GM12878 (cell line): ENCODE measurements at regions not wholly inside any gene's neighbourhood (a gene's known extent, or its start where the extent isn't known, plus 50 kb on each side); places are given as distances from the start of the nearest gene placed in this dataset.

ENCODE experiments used
- ATAC-seq: fragments of 200-7000 bp; cut with Tn5 transposase; 3 replicates; pipeline ENCODE4 v1.9.1; 2020; ENCODE audit warnings: mild to moderate bottlenecking, moderate library complexity
- BruUV-seq: library from RNA; stranded (reverse); fragments of 400-500 nt; replicated peaks from 2 replicates; lab custom pipeline; 2021; lab: Mats Ljungman, UMichigan
- CTCF ChIA-PET: fragments of 300-600 bp; sonication (Branson Sonifier 250); formaldehyde crosslinking; extraction: SDS; loops from one replicate; lab custom pipeline; 2021; ENCODE audit warnings: inconsistent platforms; lab: Yijun Ruan, JAX
- POLR2A ChIA-PET: fragments of 350-600 bp; formaldehyde crosslinking; extraction: SDS; loops from one replicate; lab custom pipeline; 2021; ENCODE audit warnings: inconsistent platforms; lab: Charles Lee
- RAD21 ChIA-PET: fragments of 300-600 bp; sonication (Branson Sonifier 250); formaldehyde crosslinking; loops from one replicate; lab custom pipeline; 2023; ENCODE audit warnings: antibody characterized with exemption; ENCODE audit not compliant: unreplicated experiment; lab: Charles Lee
- SMC1A ChIA-PET: fragments of 300-600 bp; sonication (Branson Sonifier 250); formaldehyde crosslinking; loops from one replicate; lab custom pipeline; 2023; ENCODE audit not compliant: unreplicated experiment, uncharacterized antibody; lab: Charles Lee
- DNase-seq: peaks from one replicate; pipeline ENCODE4 v3.0.0-alpha.2; 2011; ENCODE audit warnings: low read depth, low spot score
- FAIRE-seq: peaks from 3 replicates; lab custom pipeline; 2011; peaks lifted over from hg19 to GRCh38; lab: Jason Lieb, UNC
- H2AFZ ChIP-seq: 2 replicates; pipeline ENCODE4 v1.6.0; 2011; ENCODE audit warnings: low read depth, low read length, control low read depth; ENCODE audit not compliant: control insufficient read depth
- H3K27ac ChIP-seq: 2 replicates; pipeline ENCODE4 v1.5.1; 2011; ENCODE audit warnings: control low read depth; ENCODE audit not compliant: control insufficient read depth, insufficient read depth
- H3K27me3 ChIP-seq, 2 experiments: replicated peaks in 1 of 2; 2 replicates each; pipeline versions ENCODE4 v1.6.0 to v1.6.1; 2011; ENCODE audit warnings: low read length in 1 of 2; ENCODE audit not compliant: control insufficient read depth in 2 of 2, insufficient read depth in 2 of 2
- H3K36me3 ChIP-seq, 2 experiments: 2 replicates each; pipeline ENCODE4 v1.5.1; 2011; ENCODE audit warnings: low read length in 1 of 2; ENCODE audit not compliant: control insufficient read depth in 2 of 2, insufficient read depth in 2 of 2
- H3K4me1 ChIP-seq: 2 replicates; pipeline ENCODE4 v1.6.1; 2011; ENCODE audit warnings: mild to moderate bottlenecking, low read length, moderate library complexity, mixed read lengths; ENCODE audit not compliant: control insufficient read depth, insufficient read depth
- H3K4me2 ChIP-seq: 2 replicates; pipeline ENCODE4 v1.6.0; 2011; ENCODE audit warnings: control low read depth; ENCODE audit not compliant: control insufficient read depth, insufficient read depth
- H3K4me3 ChIP-seq: fragments of 200-600 bp; sonication (generic); 2 replicates; pipeline ENCODE4 v1.5.1; 2016
- H3K79me2 ChIP-seq: 2 replicates; pipeline ENCODE4 v1.6.0; 2011; ENCODE audit warnings: low read length; ENCODE audit not compliant: control insufficient read depth, insufficient read depth
- H3K9ac ChIP-seq: 2 replicates; pipeline ENCODE4 v1.8.0; 2011; ENCODE audit warnings: low read length, control low read depth, mixed read lengths; ENCODE audit not compliant: control insufficient read depth, insufficient read depth
- H3K9me3 ChIP-seq: replicated peaks from 3 replicates; pipeline ENCODE4 v1.5.1; 2011; ENCODE audit warnings: mild to moderate bottlenecking, low read length; ENCODE audit not compliant: control insufficient read depth, insufficient read depth
- H4K20me1 ChIP-seq: 2 replicates; pipeline ENCODE4 v1.6.0; 2011; ENCODE audit not compliant: control insufficient read depth, insufficient read depth
- EGR1 ChIP-seq, 2 experiments: IDR thresholded peaks; 1 replicate in 1 of 2; 2 replicates in 1 of 2; pipeline ENCODE4 v1.6.1; 2011 to 2012; ENCODE audit warnings: low read depth in 2 of 2, low read length in 2 of 2, borderline replicate concordance in 1 of 2, mild to moderate bottlenecking in 1 of 2, moderate library complexity in 1 of 2
- NR2C2 ChIP-seq: IDR thresholded peaks from 2 replicates; pipeline ENCODE4 v1.6.1; 2011; ENCODE audit warnings: borderline replicate concordance, low read depth; ENCODE audit not compliant: control insufficient read depth, insufficient read length
- ZNF217 ChIP-seq: fragments of 450-650 bp; IDR thresholded peaks from 2 replicates; pipeline ENCODE4 v1.6.1; 2017; ENCODE audit warnings: antibody characterized with exemption, mild to moderate bottlenecking
- WGBS: methylation state at CpG from one replicate; pipeline ENCODE4 v1.1.6; 2016; ENCODE audit warnings: low lambda C conversion rate; ENCODE audit not compliant: insufficient replicate concordance, insufficient coverage; ENCODE audit errors: missing lambda C conversion rate; 5-methylcytosine and 5-hydroxymethylcytosine counted together
- in situ Hi-C: fragments of 300-500 bp; cut with MboI; formaldehyde crosslinking; loops from 9 replicates; pipeline ENCODE4 v1.14.3; 2018; ENCODE audit warnings: mixed read lengths
- intact Hi-C: fragments of 100-400 bp; cut with micrococcal nuclease; formaldehyde crosslinking; loops from one replicate; pipeline ENCODE4 v1.14.2; 2022; ENCODE audit not compliant: unreplicated experiment

- no peaks in the 10 kb centered on the region for H3K4me1 ChIP-seq
- CTCF ChIA-PET, result no interaction called here
- no peak for DNase-seq
These were observed 186.2 kb upstream of the CST7 start for GRCh38 chr20:24762791-24763350.

GRCh38 chr20:24763386-24764026 lies 185.6 kb upstream of the CST7 start:
- Histone ChIP-seq H3K27ac (no peak overlapping the region), H3K79me2 (no peaks in the 10 kb centered on the region), H2AFZ (no peak overlapping the region), H3K27me3 (peaks cover 2 to 3% of the 10 kb centered on the region in 2 experiments; a peak in 3 of 4 replicates), H3K4me2 (no peak overlapping the region), H3K9ac (no peak overlapping the region), H4K20me1 (no peaks in the 10 kb centered on the region), H3K4me1 (no peaks in the 10 kb centered on the region), H3K9me3 (no peaks in the 10 kb centered on the region; the same call in 2 of the 3 replicates), H3K36me3 (no peaks in the 10 kb centered on the region), H3K4me3 (no peak overlapping the region)
- RAD21 ChIA-PET, result no interaction called here
- DNase-seq, result no peak
- intact Hi-C loops, result no loop called here
- POLR2A ChIA-PET, result no interaction called here
- TF ChIP-seq EGR1 (IDR thresholded peaks at IDR 0.05; ENCODE audit: borderline replicate concordance in 1 of 2, low read depth in 2 of 2, low read length in 2 of 2), result no peak
- no TSS peak for BruUV-seq
- FAIRE-seq, result no peak
- in situ Hi-C loops, result no loop called here
- SMC1A ChIA-PET, result no interaction called here
- ATAC-seq, result no peak
- CTCF ChIA-PET, result no interaction called here
- WGBS, result 37% methylated on average over 26 of the region's 26 CpGs

More at GRCh38 chr20:24762791-24763350, 186.2 kb upstream of the CST7 start:
- in situ Hi-C loops (no loop called here), intact Hi-C loops (no loop called here)
- no peaks in the 10 kb centered on the region for H3K36me3 ChIP-seq
- ATAC-seq (no peak), FAIRE-seq (no peak)
- no peak overlapping the region for H3K27ac ChIP-seq
- peaks cover 2 to 3% of the 10 kb centered on the region in 2 experiments; a peak in 3 of 4 replicates for H3K27me3 ChIP-seq
- no peaks in the 10 kb centered on the region for H4K20me1 ChIP-seq
- no peak overlapping the region for H3K4me3 ChIP-seq
- RAD21 ChIA-PET, result no interaction called here
- H3K79me2 ChIP-seq, result no peaks in the 10 kb centered on the region
- TF ChIP-seq ZNF217 (no peak), NR2C2 (no peak)
- no peak overlapping the region for H3K9ac ChIP-seq
- BruUV-seq, result no TSS peak
- POLR2A ChIA-PET, result no interaction called here
- no peaks in the 10 kb centered on the region; the same call in 2 of the 3 replicates for H3K9me3 ChIP-seq
- no peak overlapping the region for H2AFZ ChIP-seq
- H3K4me2 ChIP-seq, result no peak overlapping the region
- WGBS, result 11% methylated on average over 4 of the region's 4 CpGs
- SMC1A ChIA-PET, result no interaction called here
